ENCODE measurements at regions not wholly inside any gene's neighbourhood (a gene's known extent, or its start where the extent isn't known, plus 50 kb on each side); places are given as distances from the start of the nearest gene placed in this dataset.

- DNase-seq (ENCODE audit: low read depth): no peak
Observed at GRCh38 chr10:125513429-125514182, 169.4 kb downstream of the TEX36 start.

- no peak for DNase-seq (ENCODE audit: low read depth)
Observed at GRCh38 chr10:125510998-125511397, 172.0 kb downstream of the TEX36 start.

GRCh38 chr10:125505648-125506047 is 177.3 kb downstream of the TEX36 start:
- no peak for DNase-seq (ENCODE audit: low read depth)

- DNase-seq (ENCODE audit: low read depth): no peak
Observed at GRCh38 chr10:125502276-125502675, 180.7 kb downstream of the TEX36 start.

- no peak for DNase-seq (ENCODE audit: low read depth)
Observed at GRCh38 chr10:125495386-125495785, 187.6 kb downstream of the TEX36 start.

GRCh38 chr10:125494651-125495239 is 188.2 kb downstream of the TEX36 start:
- no peak for DNase-seq (ENCODE audit: low read depth)

- no peak for DNase-seq (ENCODE audit: low read depth)
Observed at GRCh38 chr10:125491381-125491780, 191.6 kb downstream of the TEX36 start.

GRCh38 chr10:125489731-125490130 is 193.2 kb downstream of the TEX36 start:
- no peak for DNase-seq (ENCODE audit: low read depth)

- no peak for DNase-seq (ENCODE audit: low read depth)
Observed at GRCh38 chr10:125485665-125486064, 197.3 kb downstream of the TEX36 start.

- DNase-seq (ENCODE audit: low read depth): no peak
Observed at GRCh38 chr10:125484035-125484732, 198.8 kb downstream of the TEX36 start.

GRCh38 chr10:125482637-125483036 is 200.3 kb downstream of the TEX36 start:
- DNase-seq (ENCODE audit: low read depth): no peak

- no peak for DNase-seq (ENCODE audit: low read depth)
Observed at GRCh38 chr10:125482108-125482507, 200.9 kb downstream of the TEX36 start.

- no peak for DNase-seq (ENCODE audit: low read depth)
Observed at GRCh38 chr10:125479059-125479458, 203.9 kb downstream of the TEX36 start.

GRCh38 chr10:125475815-125476214 is 207.1 kb downstream of the TEX36 start:
- no peak for DNase-seq (ENCODE audit: low read depth)

- no peak for DNase-seq (ENCODE audit: low read depth)
Observed at GRCh38 chr10:125473143-125473793, 209.7 kb downstream of the TEX36 start.

GRCh38 chr10:125472010-125472607 is 210.9 kb downstream of the TEX36 start:
- no peak for DNase-seq (ENCODE audit: low read depth)

GRCh38 chr10:125468278-125468677 is 214.7 kb downstream of the TEX36 start:
- no peak for DNase-seq (ENCODE audit: low read depth)

- no peak for DNase-seq (ENCODE audit: low read depth)
Observed at GRCh38 chr10:125466685-125467084, 216.3 kb downstream of the TEX36 start.

- no peak for DNase-seq (ENCODE audit: low read depth)
Observed at GRCh38 chr10:125462845-125463244, 220.1 kb downstream of the TEX36 start.

- DNase-seq (ENCODE audit: low read depth): no peak
Observed at GRCh38 chr10:125460326-125460725, 222.6 kb downstream of the TEX36 start.

GRCh38 chr10:125457406-125457805 is 225.6 kb downstream of the TEX36 start:
- DNase-seq (ENCODE audit: low read depth): no peak

GRCh38 chr10:125455855-125456254 is 227.1 kb downstream of the TEX36 start:
- no peak for DNase-seq (ENCODE audit: low read depth)

All from GM04504 (cell line).